ENCODE measurements at regions not wholly inside any gene's neighbourhood (a gene's known extent, or its start where the extent isn't known, plus 50 kb on each side); places are given as distances from the start of the nearest gene placed in this dataset.

DNA sequence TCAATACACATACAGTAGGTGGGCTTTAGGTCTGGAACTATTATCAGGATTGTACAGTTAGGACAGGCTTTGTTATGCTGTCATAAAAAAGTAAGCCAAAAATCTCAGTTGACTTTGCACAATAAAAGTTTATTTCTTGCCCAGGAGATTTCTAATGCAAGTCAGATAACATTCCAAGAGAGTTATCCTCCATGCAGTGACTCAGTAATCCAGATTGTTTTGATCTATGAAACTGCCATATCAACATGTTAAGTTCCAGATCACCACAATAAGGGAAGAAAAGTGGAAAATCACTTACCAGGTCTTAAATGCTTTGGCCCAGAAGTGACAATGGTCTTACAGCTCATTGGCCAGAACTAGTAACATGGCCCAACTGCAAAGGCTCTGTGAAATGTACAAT, 636.2 kb upstream of the KLF12 start:
- no peaks in the 10 kb centered on the region for H3K4me1 ChIP-seq (ENCODE audit: control insufficient read depth, insufficient read depth, low read length)
- DNase-seq (ENCODE audit: low read depth, low spot score), result no peak
- CTCF ChIA-PET, result no interaction called here
- no peaks in the 10 kb centered on the region for H3K27me3 ChIP-seq (ENCODE audit: control insufficient read depth, insufficient read depth, low read length)
- no TSS peak for BruUV-seq (replicated peaks)
- in situ Hi-C loops (cut with HindIII; ENCODE audit: low pct_unique_long_range_greater_than_20kb, low sequenced_read_pairs) (no loop called here), intact Hi-C loops (cut with micrococcal nuclease; ENCODE audit: unreplicated experiment) (no loop called here)
- H3K9me3 ChIP-seq (ENCODE audit: control insufficient read depth, insufficient read depth, low read depth, low read length), result no peaks in the 10 kb centered on the region
- H3K36me3 ChIP-seq (ENCODE audit: control insufficient read depth, insufficient read depth, low read length), result no peaks in the 10 kb centered on the region
- POLR2A ChIA-PET, result no interaction called here
- TF ChIP-seq, protein P1, sequence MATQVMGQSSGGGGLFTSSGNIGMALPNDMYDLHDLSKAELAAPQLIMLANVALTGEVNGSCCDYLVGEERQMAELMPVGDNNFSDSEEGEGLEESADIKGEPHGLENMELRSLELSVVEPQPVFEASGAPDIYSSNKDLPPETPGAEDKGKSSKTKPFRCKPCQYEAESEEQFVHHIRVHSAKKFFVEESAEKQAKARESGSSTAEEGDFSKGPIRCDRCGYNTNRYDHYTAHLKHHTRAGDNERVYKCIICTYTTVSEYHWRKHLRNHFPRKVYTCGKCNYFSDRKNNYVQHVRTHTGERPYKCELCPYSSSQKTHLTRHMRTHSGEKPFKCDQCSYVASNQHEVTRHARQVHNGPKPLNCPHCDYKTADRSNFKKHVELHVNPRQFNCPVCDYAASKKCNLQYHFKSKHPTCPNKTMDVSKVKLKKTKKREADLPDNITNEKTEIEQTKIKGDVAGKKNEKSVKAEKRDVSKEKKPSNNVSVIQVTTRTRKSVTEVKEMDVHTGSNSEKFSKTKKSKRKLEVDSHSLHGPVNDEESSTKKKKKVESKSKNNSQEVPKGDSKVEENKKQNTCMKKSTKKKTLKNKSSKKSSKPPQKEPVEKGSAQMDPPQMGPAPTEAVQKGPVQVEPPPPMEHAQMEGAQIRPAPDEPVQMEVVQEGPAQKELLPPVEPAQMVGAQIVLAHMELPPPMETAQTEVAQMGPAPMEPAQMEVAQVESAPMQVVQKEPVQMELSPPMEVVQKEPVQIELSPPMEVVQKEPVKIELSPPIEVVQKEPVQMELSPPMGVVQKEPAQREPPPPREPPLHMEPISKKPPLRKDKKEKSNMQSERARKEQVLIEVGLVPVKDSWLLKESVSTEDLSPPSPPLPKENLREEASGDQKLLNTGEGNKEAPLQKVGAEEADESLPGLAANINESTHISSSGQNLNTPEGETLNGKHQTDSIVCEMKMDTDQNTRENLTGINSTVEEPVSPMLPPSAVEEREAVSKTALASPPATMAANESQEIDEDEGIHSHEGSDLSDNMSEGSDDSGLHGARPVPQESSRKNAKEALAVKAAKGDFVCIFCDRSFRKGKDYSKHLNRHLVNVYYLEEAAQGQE (IDR thresholded peaks at IDR 0.05; ENCODE audit: insufficient read depth in 1 of 2, low read depth in 2 of 2, low read length in 1 of 2), result no peak
- no peak overlapping the region for H3K4me3 ChIP-seq (ENCODE audit: low read depth in 2 of 2, low read length in 2 of 2)
- no peak for ATAC-seq
- no peak overlapping the region for H3K27ac ChIP-seq (ENCODE audit: low read length)

DNA sequence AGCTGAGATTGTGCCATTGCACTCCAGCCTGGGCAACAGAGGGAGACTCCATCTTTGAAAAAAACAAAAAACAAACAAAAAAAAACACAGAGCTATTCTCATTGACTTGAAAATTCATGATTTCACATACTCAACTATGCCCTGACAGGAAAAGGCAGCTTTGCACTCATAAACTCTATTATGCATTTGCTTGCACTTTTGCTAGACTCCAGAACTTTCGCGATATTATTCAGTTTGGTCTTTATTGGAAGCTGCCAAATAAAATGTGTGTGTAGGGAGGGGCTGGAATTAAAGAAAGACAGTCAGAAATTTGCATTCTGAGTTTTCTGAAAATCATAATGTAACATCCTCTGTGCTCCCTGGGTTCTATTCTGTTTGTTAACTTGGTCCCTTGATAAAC, 635.1 kb upstream of the KLF12 start:
- Histone ChIP-seq H3K9me3 (ENCODE audit: control insufficient read depth, insufficient read depth, low read depth, low read length) (no peaks in the 10 kb centered on the region), H3K4me3 (ENCODE audit: low read depth in 2 of 2, low read length in 2 of 2) (no peak overlapping the region), H3K36me3 (ENCODE audit: control insufficient read depth, insufficient read depth, low read length) (no peaks in the 10 kb centered on the region), H3K27me3 (ENCODE audit: control insufficient read depth, insufficient read depth, low read length) (no peaks in the 10 kb centered on the region), H3K27ac (ENCODE audit: low read length) (no peak overlapping the region), H3K4me1 (ENCODE audit: control insufficient read depth, insufficient read depth, low read length) (no peaks in the 10 kb centered on the region)
- POLR2A ChIA-PET, result no interaction called here
- TF ChIP-seq POLR2AphosphoS5 (IDR thresholded peaks at IDR 0.05; ENCODE audit: low read depth, low read length), result no peak
- no peak for TF ChIP-seq SIN3A (IDR thresholded peaks at IDR 0.05; ENCODE audit: borderline replicate concordance, insufficient read depth, low read depth, low read length)
- TF ChIP-seq, protein P1 (IDR thresholded peaks at IDR 0.05; ENCODE audit: insufficient read depth in 1 of 2, low read depth in 2 of 2, low read length in 1 of 2), result no peak
- no peak for TF ChIP-seq TCF7L2 (IDR thresholded peaks at IDR 0.05; ENCODE audit: low read depth, low read length)
- TF ChIP-seq, protein P2, sequence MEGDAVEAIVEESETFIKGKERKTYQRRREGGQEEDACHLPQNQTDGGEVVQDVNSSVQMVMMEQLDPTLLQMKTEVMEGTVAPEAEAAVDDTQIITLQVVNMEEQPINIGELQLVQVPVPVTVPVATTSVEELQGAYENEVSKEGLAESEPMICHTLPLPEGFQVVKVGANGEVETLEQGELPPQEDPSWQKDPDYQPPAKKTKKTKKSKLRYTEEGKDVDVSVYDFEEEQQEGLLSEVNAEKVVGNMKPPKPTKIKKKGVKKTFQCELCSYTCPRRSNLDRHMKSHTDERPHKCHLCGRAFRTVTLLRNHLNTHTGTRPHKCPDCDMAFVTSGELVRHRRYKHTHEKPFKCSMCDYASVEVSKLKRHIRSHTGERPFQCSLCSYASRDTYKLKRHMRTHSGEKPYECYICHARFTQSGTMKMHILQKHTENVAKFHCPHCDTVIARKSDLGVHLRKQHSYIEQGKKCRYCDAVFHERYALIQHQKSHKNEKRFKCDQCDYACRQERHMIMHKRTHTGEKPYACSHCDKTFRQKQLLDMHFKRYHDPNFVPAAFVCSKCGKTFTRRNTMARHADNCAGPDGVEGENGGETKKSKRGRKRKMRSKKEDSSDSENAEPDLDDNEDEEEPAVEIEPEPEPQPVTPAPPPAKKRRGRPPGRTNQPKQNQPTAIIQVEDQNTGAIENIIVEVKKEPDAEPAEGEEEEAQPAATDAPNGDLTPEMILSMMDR (IDR thresholded peaks at IDR 0.05), result no peak
- in situ Hi-C loops (cut with HindIII; ENCODE audit: low pct_unique_long_range_greater_than_20kb, low sequenced_read_pairs) (no loop called here), intact Hi-C loops (cut with micrococcal nuclease; ENCODE audit: unreplicated experiment) (no loop called here)
- no TSS peak for BruUV-seq (replicated peaks)
- CTCF ChIA-PET, result no interaction called here
- ATAC-seq, result no peak
- no peak for DNase-seq (ENCODE audit: low read depth, low spot score)

Measured in Panc1 (cell line).